Thyroid gland (tissue), 4 donors: ENCODE measurements at regions not wholly inside any gene's neighbourhood (a gene's known extent, or its start where the extent isn't known, plus 50 kb on each side); places are given as distances from the start of the nearest gene placed in this dataset.
"Not testable (repeated sequence)": the region's sequence is repeated elsewhere in the genome, so short reads cannot be mapped to it uniquely, and the experiment has no call there.

Experiments
- DNase-seq, 2 donors: peaks; one replicate each; pipeline ENCODE4 v3.0.0-alpha.2; 2019
- H3K27ac ChIP-seq, 3 donors: fragments of 200-600 bp; sonication (generic); 1 replicate in 2 of 3; 2 replicates in 1 of 3; pipeline ENCODE4 v1.5.1; 2016 to 2019; ENCODE audit warnings: mild to moderate bottlenecking in 1 of 3, moderate library complexity in 1 of 3
- H3K27me3 ChIP-seq: fragments of 200-600 bp; sonication (generic); one replicate; pipeline ENCODE4 v1.5.1; 2019
- H3K36me3 ChIP-seq, 2 donors: fragments of 200-600 bp; sonication (generic); one replicate each; pipeline ENCODE4 v1.5.1; 2016 to 2019
- H3K4me1 ChIP-seq, 2 donors: fragments of 200-600 bp; sonication (generic); one replicate each; pipeline ENCODE4 v1.5.1; 2017 to 2019
- H3K4me3 ChIP-seq, 3 donors: fragments of 200-600 bp; sonication (generic); replicated peaks in 1 of 3; 1 replicate in 2 of 3; 2 replicates in 1 of 3; pipeline ENCODE4 v1.5.1; 2016; ENCODE audit warnings: mild to moderate bottlenecking in 1 of 3
- H3K9me3 ChIP-seq: fragments of 200-600 bp; sonication (generic); one replicate; pipeline ENCODE4 v1.5.1; 2017
- POLR2A ChIP-seq, 2 donors: fragments of 450-650 bp; IDR thresholded peaks; one replicate each; pipeline ENCODE4 v1.6.1; 2017; ENCODE audit warnings: antibody characterized with exemption in 2 of 2, mild to moderate bottlenecking in 2 of 2, moderate library complexity in 1 of 2
- WGBS, 2 donors: methylation state at CpG; one replicate each; pipeline ENCODE4 v1.1.5; 2017; 5-methylcytosine and 5-hydroxymethylcytosine counted together
- intact Hi-C: fragments of 100-400 bp; cut with DNase I; formaldehyde crosslinking; loops from one replicate; pipeline ENCODE4 v1.15.1; 2023
- TF ChIP-seq, protein P1 (sequence below), 6 experiments: fragments of 200-600 bp in 3 of 6; fragments of 450-650 bp in 3 of 6; sonication (generic) in 3 of 6; IDR thresholded peaks; one replicate each; pipeline ENCODE4 v1.5.1; 2016 to 2019; ENCODE audit warnings: antibody characterized with exemption in 6 of 6, mild to moderate bottlenecking in 2 of 6, inconsistent platforms in 1 of 6, moderate library complexity in 1 of 6

DNA sequence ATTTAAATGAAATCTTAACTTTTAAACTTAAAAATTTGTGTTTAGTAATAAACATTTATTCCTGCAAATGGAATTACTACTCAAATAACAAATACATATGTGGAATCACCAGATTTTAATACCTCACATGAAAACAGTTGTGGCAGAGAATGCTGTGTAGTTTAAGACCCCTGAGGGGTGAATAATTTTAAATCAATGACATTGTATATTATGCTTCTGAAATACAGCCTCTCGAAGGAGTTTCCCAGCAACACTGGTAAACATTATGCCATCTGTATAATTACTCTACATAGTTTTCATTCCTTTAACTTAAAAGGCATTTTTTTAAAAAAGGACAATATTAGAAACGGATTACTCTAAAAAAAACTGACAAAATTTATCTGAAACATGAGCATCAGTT is 2313.3 kb downstream of the ARAP2 start:
- H3K36me3 ChIP-seq, result no peaks in the 10 kb centered on the region
- H3K27ac ChIP-seq, result no peak overlapping the region
- WGBS, 2 donors, result 84 to 87% methylated on average over 2 of the region's 2 CpGs
- DNase-seq, result no peak
- H3K9me3 ChIP-seq, result no peaks in the 10 kb centered on the region
- H3K4me1 ChIP-seq, result no peaks in the 10 kb centered on the region
- H3K4me3 ChIP-seq, result no peak overlapping the region
- TF ChIP-seq POLR2A (IDR thresholded peaks at IDR 0.05), result no peak
- TF ChIP-seq, protein P1, sequence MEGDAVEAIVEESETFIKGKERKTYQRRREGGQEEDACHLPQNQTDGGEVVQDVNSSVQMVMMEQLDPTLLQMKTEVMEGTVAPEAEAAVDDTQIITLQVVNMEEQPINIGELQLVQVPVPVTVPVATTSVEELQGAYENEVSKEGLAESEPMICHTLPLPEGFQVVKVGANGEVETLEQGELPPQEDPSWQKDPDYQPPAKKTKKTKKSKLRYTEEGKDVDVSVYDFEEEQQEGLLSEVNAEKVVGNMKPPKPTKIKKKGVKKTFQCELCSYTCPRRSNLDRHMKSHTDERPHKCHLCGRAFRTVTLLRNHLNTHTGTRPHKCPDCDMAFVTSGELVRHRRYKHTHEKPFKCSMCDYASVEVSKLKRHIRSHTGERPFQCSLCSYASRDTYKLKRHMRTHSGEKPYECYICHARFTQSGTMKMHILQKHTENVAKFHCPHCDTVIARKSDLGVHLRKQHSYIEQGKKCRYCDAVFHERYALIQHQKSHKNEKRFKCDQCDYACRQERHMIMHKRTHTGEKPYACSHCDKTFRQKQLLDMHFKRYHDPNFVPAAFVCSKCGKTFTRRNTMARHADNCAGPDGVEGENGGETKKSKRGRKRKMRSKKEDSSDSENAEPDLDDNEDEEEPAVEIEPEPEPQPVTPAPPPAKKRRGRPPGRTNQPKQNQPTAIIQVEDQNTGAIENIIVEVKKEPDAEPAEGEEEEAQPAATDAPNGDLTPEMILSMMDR (IDR thresholded peaks at IDR 0.05), result no peak
- no peaks in the 10 kb centered on the region for H3K27me3 ChIP-seq
- intact Hi-C loops, result no loop called here

DNA sequence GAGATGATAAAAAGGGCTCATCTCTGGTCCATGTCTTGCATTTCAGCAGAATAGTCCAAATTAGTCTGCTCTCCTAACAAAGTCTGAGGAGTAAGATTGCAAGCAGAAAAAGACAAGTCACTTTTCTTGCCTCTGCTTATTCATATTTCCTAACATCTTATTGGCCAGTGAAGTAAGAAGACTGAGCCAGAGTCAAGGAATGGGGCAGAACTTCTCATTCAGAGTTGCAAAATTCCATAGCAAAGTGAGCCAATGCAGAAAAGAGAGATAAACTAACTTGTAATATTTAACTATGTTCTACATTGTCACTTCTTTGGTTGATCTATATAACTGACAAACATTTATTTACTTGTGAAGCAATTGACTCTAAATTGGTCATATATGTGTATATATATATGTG is 2304.0 kb downstream of the ARAP2 start:
- TF ChIP-seq, protein P1 (IDR thresholded peaks at IDR 0.05), result no peak
- Histone ChIP-seq H3K27me3 (no peaks in the 10 kb centered on the region), H3K9me3 (no peaks in the 10 kb centered on the region), H3K36me3 (no peaks in the 10 kb centered on the region), H3K27ac (no peak overlapping the region), H3K4me3 (no peak overlapping the region), H3K4me1 (no peaks in the 10 kb centered on the region)
- no peak for DNase-seq
- intact Hi-C loops, result no loop called here

DNA sequence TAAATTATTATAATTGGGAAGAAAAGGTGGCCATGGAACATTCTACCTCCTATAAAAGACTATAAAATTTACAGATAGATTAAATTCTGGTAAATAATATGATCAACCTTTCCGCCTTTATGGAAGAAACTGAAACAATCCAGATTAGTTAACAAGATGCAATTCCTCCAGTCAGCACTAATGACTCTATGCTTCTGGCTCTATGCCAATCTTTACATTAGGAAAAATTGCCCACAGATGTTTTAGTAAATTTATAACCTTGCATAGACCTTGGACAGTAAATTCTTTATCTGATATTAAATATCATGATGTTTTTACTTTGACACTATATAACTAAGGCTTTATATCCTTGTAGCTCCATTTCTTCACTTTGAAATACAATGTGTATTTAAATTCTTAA is 2302.5 kb downstream of the ARAP2 start:
- intact Hi-C loops, result no loop called here
- Histone ChIP-seq H3K9me3 (no peaks in the 10 kb centered on the region), H3K27me3 (no peaks in the 10 kb centered on the region), H3K36me3 (no peaks in the 10 kb centered on the region), H3K4me3 (no peak overlapping the region), H3K27ac (no peak overlapping the region), H3K4me1 (no peaks in the 10 kb centered on the region)
- 88 to 91% methylated on average over 1 of the region's 1 CpG for WGBS, 2 donors
- no peak for DNase-seq
- TF ChIP-seq, protein P1 (IDR thresholded peaks at IDR 0.05), result no peak
- no peak for TF ChIP-seq POLR2A (IDR thresholded peaks at IDR 0.05)

DNA sequence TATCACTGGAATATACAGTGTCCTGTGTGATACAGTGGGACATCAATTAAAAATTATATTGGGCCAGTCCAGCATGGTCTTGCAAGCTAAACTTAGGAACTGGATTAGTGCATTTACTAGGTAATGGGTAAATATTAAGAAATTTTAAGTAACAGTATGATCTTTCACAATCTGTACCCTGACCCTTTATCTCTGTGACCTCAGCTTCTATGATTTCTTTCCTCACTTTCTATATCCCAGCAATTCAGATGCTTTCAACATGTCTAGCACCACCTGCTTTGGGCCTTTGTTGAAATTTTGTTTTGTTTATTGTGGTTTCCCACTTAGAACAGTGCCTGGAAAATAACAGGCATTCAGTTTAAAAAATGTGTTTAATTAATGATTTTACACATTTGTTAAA is 2295.4 kb downstream of the ARAP2 start:
- Histone ChIP-seq H3K4me3 (no peak overlapping the region), H3K4me1 (no peaks in the 10 kb centered on the region), H3K27me3 (no peaks in the 10 kb centered on the region), H3K27ac (no peak overlapping the region), H3K36me3 (no peaks in the 10 kb centered on the region), H3K9me3 (no peaks in the 10 kb centered on the region)
- intact Hi-C loops, result no loop called here
- DNase-seq, result no peak
- TF ChIP-seq, protein P1 (IDR thresholded peaks at IDR 0.05), result no peak
- no peak for TF ChIP-seq POLR2A (IDR thresholded peaks at IDR 0.05)

DNA sequence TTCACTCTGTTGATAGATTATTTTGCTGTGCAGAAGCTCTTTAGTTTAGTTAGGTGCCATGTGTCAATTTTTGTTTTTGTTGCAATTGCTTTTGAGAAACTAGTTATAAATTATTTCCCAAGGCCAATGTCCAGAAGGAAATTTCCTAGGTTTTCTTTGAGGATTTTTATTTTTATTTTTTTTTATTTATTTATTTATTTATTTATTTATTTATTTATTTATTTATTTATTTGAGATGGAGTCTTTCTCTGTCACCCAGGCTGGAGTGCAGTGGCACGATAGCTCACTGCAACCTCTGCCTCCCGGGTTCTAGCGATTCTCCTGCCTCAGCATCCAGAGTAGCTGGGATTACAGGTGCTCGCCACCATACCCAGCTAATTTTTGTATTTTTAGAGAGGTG is 2290.5 kb downstream of the ARAP2 start:
- H3K36me3 ChIP-seq, H3K27ac ChIP-seq, H3K27me3 ChIP-seq, H3K9me3 ChIP-seq, intact Hi-C loops, DNase-seq, H3K4me1 ChIP-seq, H3K4me3 ChIP-seq: not testable (repeated sequence)
- 96 to 97% methylated on average over 4 of the region's 4 CpGs for WGBS, 2 donors

DNA sequence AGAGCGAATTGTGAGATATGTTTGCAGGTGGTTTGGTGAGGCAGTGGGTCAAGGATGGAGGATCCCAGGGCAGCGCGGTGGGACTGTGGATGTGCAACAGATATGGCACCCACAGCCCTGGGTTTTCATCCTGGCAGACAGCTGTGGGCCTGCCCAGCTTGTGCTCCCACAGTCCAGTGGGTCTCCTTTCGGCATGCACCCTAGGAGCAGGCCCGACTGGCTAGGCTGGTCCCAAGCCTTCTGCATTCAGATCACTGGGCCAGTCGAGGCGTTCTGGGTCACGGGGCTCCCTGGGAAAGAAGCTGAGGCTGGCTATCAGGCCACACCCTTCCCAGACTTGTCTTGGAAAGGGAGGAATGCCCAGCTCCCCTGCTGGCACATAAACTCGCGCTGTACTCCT is 2289.6 kb downstream of the ARAP2 start:
- Histone ChIP-seq H3K9me3 (no peaks in the 10 kb centered on the region), H3K4me3 (no peak overlapping the region), H3K27ac (no peak overlapping the region), H3K4me1 (no peaks in the 10 kb centered on the region), H3K36me3 (no peaks in the 10 kb centered on the region), H3K27me3 (no peaks in the 10 kb centered on the region)
- TF ChIP-seq, protein P1 (IDR thresholded peaks at IDR 0.05), result no peak
- TF ChIP-seq POLR2A (IDR thresholded peaks at IDR 0.05), result no peak
- intact Hi-C loops, result no loop called here
- DNase-seq, result no peak
- 96 to 97% methylated on average over 10 of the region's 10 CpGs for WGBS, 2 donors
